NCI-H526 treated with DMSO at 0.1 percent for 48 hours (cell line): ENCODE measurements at regions not wholly inside any gene's neighbourhood (a gene's known extent, or its start where the extent isn't known, plus 50 kb on each side); places are given as distances from the start of the nearest gene placed in this dataset.
"Not testable (repeated sequence)": the region's sequence is repeated elsewhere in the genome, so short reads cannot be mapped to it uniquely, and the experiment has no call there.

Experiments used
- DNase-seq: peaks from one replicate; lab custom pipeline; 2025; lab: John Stamatoyannopoulos, UW

- no peak for DNase-seq
Observed at GRCh38 chr13:37216331-37216730, 110.9 kb upstream of the CSNK1A1L start.

- DNase-seq: no peak
Observed at GRCh38 chr13:37212826-37213225, 107.4 kb upstream of the CSNK1A1L start.

GRCh38 chr13:37211487-37211886 lies 106.0 kb upstream of the CSNK1A1L start:
- DNase-seq: no peak

- DNase-seq: no peak
Observed at GRCh38 chr13:37209621-37210580, 104.4 kb upstream of the CSNK1A1L start.

- DNase-seq: no peak
Observed at GRCh38 chr13:37207691-37208451, 102.4 kb upstream of the CSNK1A1L start.

GRCh38 chr13:37202264-37202663 lies 96.8 kb upstream of the CSNK1A1L start:
- DNase-seq: no peak

GRCh38 chr13:37201081-37201480 lies 95.6 kb upstream of the CSNK1A1L start:
- DNase-seq: no peak

- DNase-seq: no peak
Observed at GRCh38 chr13:37198629-37199028, 93.2 kb upstream of the CSNK1A1L start.

- DNase-seq: no peak
Observed at GRCh38 chr13:37195621-37196020, 90.2 kb upstream of the CSNK1A1L start.

GRCh38 chr13:37194428-37194861 lies 89.0 kb upstream of the CSNK1A1L start:
- DNase-seq: no peak

- no peak for DNase-seq
Observed at GRCh38 chr13:37192956-37193355, 87.5 kb upstream of the CSNK1A1L start.

GRCh38 chr13:37187621-37188020 lies 82.2 kb upstream of the CSNK1A1L start:
- no peak for DNase-seq

- no peak for DNase-seq
Observed at GRCh38 chr13:37187105-37187504, 81.6 kb upstream of the CSNK1A1L start.

GRCh38 chr13:37181620-37182019 lies 76.2 kb upstream of the CSNK1A1L start:
- no peak for DNase-seq

- DNase-seq: no peak
Observed at GRCh38 chr13:37179645-37180044, 74.2 kb upstream of the CSNK1A1L start.

GRCh38 chr13:37177125-37177524 lies 71.7 kb upstream of the CSNK1A1L start:
- no peak for DNase-seq

GRCh38 chr13:37175996-37176395 lies 70.5 kb upstream of the CSNK1A1L start:
- DNase-seq: no peak

GRCh38 chr13:37173214-37173613 lies 67.8 kb upstream of the CSNK1A1L start:
- DNase-seq: no peak

GRCh38 chr13:37172226-37172625 lies 66.8 kb upstream of the CSNK1A1L start:
- DNase-seq: not testable (repeated sequence)

GRCh38 chr13:37168926-37169325 lies 63.5 kb upstream of the CSNK1A1L start:
- DNase-seq: no peak

- DNase-seq: no peak
Observed at GRCh38 chr13:37168151-37168550, 62.7 kb upstream of the CSNK1A1L start.

- DNase-seq: no peak
Observed at GRCh38 chr13:37164635-37165034, 59.2 kb upstream of the CSNK1A1L start.
